SW480 (cell line): ENCODE measurements at regions not wholly inside any gene's neighbourhood (a gene's known extent, or its start where the extent isn't known, plus 50 kb on each side); places are given as distances from the start of the nearest gene placed in this dataset.

Experiments
- DNase-seq: peaks from one replicate; pipeline ENCODE4 v3.0.0-alpha.2; 2016; ENCODE audit warnings: low spot score

- no peak for DNase-seq
These were observed 97.4 kb upstream of the FAM3C start for GRCh38 chr7:121493553-121493952.

GRCh38 chr7:121490309-121490708 is 94.2 kb upstream of the FAM3C start:
- DNase-seq = no peak

- DNase-seq = no peak
These were observed 93.3 kb upstream of the FAM3C start for GRCh38 chr7:121489440-121489839.

- no peak for DNase-seq
These were observed 92.1 kb upstream of the FAM3C start for GRCh38 chr7:121488111-121488650.

GRCh38 chr7:121486590-121486989 is 90.5 kb upstream of the FAM3C start:
- no peak for DNase-seq

GRCh38 chr7:121485467-121486243 is 89.5 kb upstream of the FAM3C start:
- DNase-seq = no peak

GRCh38 chr7:121484089-121484763 is 88.1 kb upstream of the FAM3C start:
- peak; percentile 13 for DNase-seq

GRCh38 chr7:121480566-121481335 is 84.6 kb upstream of the FAM3C start:
- DNase-seq = no peak

- DNase-seq = no peak
These were observed 84.0 kb upstream of the FAM3C start for GRCh38 chr7:121480058-121480457.

- no peak for DNase-seq
These were observed 83.4 kb upstream of the FAM3C start for GRCh38 chr7:121479466-121479865.

- no peak for DNase-seq
These were observed 79.7 kb upstream of the FAM3C start for GRCh38 chr7:121475806-121476205.

GRCh38 chr7:121474301-121474673 is 78.2 kb upstream of the FAM3C start:
- no peak for DNase-seq

GRCh38 chr7:121473645-121474300 is 77.7 kb upstream of the FAM3C start:
- peak; percentile 8 for DNase-seq

- no peak for DNase-seq
These were observed 70.3 kb upstream of the FAM3C start for GRCh38 chr7:121466455-121466854.

GRCh38 chr7:121459148-121459547 is 63.0 kb upstream of the FAM3C start:
- no peak for DNase-seq

GRCh38 chr7:121456785-121457359 is 60.8 kb upstream of the FAM3C start:
- no peak for DNase-seq

GRCh38 chr7:121456015-121456414 is 59.9 kb upstream of the FAM3C start:
- DNase-seq = no peak

GRCh38 chr7:121452389-121452788 is 56.3 kb upstream of the FAM3C start:
- no peak for DNase-seq

GRCh38 chr7:121451367-121452094 is 55.4 kb upstream of the FAM3C start:
- no peak for DNase-seq

GRCh38 chr7:121450631-121451198 is 54.6 kb upstream of the FAM3C start:
- no peak for DNase-seq
